ENCODE measurements at regions not wholly inside any gene's neighbourhood (a gene's known extent, or its start where the extent isn't known, plus 50 kb on each side); places are given as distances from the start of the nearest gene placed in this dataset.

- no peak for DNase-seq
These were observed 111.5 kb upstream of the NHSL1 start for GRCh38 chr6:138610816-138611215.

- DNase-seq, result no peak
These were observed 114.9 kb upstream of the NHSL1 start for GRCh38 chr6:138614151-138614550.

GRCh38 chr6:138618168-138618567, 118.9 kb upstream of the NHSL1 start:
- DNase-seq, result no peak

GRCh38 chr6:138620630-138621029, 121.3 kb upstream of the NHSL1 start:
- no peak for DNase-seq

DNA sequence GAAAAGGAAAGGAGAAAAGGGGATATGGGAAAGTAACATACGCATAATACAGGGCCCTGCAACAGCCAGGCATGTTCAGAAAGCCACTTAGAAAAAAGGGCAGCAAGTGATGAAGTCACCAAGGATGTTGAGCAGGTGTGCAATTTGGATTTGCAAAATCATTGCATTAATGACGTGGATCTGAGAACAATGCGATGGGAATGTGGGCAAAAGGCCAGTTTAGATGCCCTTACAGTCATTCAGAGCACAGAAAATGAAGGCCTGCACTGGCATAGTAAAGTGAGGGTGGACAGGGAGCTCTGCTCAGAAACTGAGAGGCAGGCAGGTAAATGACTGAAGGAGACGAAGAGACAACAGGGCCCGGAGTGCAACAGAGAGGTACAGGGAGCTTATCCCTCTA, 123.7 kb upstream of the NHSL1 start:
- DNase-seq, result no peak

DNA sequence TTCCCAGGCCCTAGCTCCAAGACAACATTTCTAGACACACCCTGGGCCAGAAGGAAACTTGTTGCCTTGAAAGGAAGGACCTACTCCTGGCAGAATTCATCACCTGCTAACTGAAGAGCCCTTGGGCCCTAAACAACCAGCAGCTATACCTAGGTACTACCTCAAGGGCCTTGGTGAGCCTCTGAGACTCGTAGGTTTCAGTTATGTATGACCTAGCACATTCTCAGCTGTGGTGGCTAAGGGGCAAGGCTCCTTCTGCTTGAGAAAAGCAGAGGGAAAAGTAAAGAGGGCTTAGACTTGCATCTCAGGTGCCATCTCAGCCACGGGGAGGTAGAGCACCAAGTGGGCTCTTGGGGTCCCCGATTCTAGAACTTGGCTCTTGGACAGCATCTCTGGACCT, 132.3 kb upstream of the NHSL1 start:
- no peak for DNase-seq

DNA sequence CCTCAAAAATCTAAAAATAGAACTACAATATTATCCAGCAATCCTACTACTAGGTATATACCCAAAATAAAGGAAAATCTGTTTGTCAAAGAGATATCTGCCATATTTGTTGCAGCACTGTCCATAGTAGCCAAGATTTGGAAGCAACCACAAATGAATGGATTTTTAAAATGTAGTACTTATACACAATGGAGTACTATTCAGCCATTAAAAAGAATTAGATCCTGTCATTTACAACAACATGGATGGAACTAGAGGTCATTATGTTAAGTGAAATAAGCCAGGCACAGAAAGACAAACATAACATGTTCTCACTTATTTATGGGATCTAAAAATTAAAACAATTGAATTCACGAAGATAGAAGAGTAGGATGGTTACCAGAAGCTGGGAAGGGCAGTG, 135.7 kb upstream of the CCDC28A start:
- no peak for DNase-seq

GRCh38 chr6:138638604-138639003, 135.0 kb upstream of the CCDC28A start:
- no peak for DNase-seq

DNA sequence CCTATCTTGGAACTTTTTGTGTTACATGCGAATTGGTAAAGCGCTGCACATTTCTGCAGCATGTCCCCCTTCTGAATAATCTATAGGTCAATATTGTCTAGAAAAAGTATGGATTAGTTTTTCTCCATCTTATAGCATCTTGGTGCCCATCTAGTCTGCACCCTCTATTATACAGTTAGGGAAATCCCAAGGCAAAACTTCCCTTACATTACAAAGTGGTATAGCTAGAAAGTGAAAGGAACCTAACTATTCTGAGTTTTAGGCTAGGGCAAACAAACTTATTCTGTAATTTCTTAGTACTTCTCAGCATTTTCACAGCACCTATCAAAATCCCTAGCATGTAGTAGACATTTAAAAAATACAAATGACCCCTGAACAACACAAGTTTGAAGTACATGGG, 133.5 kb upstream of the CCDC28A start:
- DNase-seq, result no peak

DNA sequence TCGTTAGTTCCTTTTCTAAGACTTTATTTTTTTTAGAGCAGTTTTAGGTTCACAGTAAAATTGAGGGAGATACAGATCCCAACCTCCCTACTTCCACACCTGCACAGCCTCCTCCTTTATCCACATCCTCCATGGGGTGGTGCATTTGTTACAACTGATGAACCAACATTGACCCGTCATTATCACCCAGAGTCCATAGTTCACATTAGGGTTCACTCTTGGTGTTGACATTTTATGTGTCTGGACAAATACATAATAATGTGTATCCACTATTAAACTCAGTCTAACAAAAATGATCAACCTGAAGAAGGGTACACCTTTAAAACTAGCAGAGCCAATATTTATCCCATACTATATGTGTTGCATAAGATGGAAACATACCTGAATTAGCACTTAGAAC, 130.4 kb upstream of the CCDC28A start:
- DNase-seq, result no peak

GRCh38 chr6:138645976-138646640, 127.5 kb upstream of the CCDC28A start:
- DNase-seq, result no peak

DNA sequence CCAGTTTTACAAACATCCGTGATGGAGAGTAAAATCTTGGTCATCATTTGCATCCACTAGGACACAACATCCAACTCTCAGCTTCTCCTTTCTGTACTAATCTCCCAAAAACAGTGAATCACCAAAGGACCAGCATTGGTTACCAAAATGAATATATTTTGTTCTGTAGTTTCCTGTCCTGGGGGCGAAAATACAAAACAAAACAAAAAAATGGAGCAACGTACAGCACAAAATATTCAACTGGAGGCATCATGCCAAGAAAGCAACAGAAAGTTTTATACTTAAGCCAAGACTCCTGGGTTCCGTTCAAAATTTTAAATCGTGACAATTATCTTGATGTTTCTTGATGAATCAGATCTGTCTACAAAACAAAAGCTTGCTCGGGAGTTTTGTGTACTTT, 126.6 kb upstream of the CCDC28A start:
- DNase-seq, result no peak

DNA sequence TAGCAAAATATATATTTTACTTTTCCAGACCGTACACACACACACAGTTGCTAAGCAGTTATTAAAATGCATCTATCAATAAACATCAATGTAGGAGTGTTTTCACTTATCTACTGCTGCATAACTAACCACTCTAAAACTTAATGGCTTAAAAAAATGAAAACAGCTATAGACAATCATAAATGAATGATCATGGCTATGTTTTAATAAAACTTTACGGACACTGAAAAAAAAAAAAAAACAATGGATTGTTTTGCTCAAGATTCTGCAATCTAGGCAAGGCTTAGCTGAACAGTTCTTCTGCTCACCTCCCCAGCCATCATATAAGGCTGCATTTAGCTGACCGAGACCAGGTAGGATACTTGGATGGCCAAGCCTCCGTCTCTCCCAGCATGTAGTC, 125.4 kb upstream of the CCDC28A start:
- DNase-seq, result no peak

DNA sequence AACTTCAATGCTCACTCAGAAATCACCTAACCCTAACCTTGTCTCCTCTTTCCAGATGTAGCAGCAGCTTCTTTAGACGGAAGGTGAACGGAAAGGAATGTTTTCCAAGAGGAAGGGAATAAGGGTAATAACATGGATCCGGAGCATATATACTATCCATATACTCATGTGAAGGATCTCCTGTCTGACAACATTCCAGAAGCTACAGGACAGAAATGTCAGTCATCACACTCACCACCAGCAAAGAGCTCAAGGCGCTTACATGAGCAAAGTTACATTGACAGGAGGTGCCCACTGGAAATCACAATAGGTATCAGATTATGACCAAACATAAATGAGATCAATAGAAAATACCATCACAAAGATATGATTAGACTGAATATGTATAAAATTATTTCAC, 122.1 kb upstream of the CCDC28A start:
- no peak for DNase-seq

- DNase-seq, result no peak
These were observed 120.7 kb upstream of the CCDC28A start for GRCh38 chr6:138652824-138653223.

GRCh38 chr6:138653435-138653834, 120.1 kb upstream of the CCDC28A start:
- no peak for DNase-seq

DNA sequence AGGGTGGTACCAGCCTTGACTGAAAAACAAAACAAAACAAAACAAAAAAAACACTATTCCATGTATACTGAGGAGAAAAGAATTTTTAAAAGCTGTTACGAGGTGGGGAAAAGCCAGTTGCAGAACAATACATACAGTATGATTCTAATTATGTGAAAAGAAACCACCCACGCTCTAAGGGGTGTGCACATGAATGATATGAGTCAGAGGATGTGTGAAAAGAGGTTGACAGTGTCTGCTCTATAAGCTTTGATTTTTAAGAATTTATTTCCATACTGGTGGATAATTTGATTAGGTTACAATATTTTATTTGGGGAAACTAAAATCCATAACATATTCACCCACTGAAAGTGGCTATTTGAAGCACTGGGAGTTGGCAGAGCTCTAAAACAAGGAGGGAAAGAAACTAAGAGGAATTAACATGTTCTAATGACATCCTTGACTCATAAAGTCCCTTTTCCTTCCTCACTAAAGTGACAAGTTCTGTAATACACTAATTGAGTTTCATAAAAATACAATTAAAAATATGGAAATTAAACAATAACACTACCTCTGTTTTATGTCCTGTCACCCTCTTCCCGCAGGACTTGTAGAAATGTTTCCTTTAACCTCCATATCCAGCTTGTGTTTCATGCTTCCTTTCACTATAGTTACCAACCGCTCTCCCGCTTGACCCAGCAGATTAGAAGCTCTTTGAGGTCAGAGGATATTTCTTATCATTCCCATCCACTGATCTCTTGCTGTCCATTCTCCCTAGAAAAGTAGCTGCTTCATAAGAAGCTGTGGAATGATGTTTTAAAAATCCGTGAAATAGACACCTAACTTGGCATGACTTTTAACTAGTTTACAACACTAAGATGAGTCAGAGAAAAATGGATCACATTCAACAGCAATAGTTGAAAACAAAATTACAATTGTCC, 118.6 kb upstream of the CCDC28A start:
- DNase-seq, result no peak

DNA sequence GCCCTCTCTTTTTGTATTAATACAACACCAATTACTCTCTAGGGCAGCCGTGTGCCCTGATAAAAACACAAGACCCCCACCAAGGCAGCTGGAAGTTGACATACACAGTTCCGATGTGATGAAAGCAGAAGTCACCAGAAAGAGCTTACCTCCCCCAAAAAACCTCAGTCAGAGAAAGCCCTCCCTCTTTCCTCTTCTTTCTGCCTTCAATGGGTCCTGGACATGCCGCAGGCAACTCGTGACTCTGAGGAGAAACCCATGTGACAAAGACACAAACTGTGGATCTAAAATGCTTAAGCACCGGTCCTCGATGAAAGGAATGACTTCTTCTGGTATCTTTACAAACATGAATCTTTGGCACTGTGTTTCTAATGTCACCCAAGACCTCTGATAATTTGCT, 117.7 kb upstream of the CCDC28A start:
- DNase-seq, result no peak

GRCh38 chr6:138656364-138657064, 117.1 kb upstream of the CCDC28A start:
- no peak for DNase-seq

GRCh38 chr6:138657065-138657425, 116.5 kb upstream of the CCDC28A start:
- no peak for DNase-seq

DNA sequence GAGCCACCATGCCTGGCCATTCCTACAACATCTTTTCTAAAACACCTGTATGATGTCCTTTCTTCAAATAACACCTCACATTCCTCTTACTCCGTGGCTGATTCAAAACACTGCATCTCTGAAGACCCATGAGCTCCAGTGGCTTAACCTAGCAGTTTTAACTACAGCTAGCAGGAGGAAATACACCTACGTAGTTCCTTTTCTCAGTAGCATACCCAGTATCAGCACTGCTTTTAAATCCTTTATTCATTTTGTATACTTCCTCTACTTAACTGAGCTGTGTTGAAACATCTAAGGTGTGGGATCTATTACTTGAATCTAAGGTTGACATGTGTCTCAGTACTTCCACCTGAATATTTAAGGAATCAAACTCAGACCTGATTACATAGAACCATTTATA, 113.6 kb upstream of the CCDC28A start:
- no peak for DNase-seq

DNA sequence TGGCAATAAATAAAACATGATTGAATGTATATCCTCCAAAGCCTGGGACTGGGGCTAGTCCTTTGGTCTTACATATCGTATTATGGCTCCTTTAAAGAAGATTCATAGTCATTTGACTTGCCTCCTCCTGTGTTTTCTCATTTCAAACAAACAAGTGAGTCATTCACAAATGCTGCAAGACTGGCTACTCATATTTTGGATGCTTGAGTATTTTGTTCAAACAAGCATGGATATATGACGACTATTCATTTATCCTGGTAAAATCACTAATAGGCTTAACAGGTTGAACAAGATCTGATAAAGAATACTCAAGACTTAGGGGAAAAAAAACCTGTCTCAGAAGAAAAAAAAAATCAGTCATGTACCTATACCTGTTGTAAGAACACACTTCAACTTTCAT, 111.1 kb upstream of the CCDC28A start:
- DNase-seq, result no peak

GRCh38 chr6:138663892-138664291, 109.7 kb upstream of the CCDC28A start:
- no peak for DNase-seq

- no peak for DNase-seq
These were observed 108.8 kb upstream of the CCDC28A start for GRCh38 chr6:138664745-138665144.
